Stimulated activated CD4-positive, alpha-beta T cell treated with anti-CD3 and anti-CD28 coated beads, Interleukin-15, amount 100 ng/mL, for 48 hours (primary cell): ENCODE measurements at regions not wholly inside any gene's neighbourhood (a gene's known extent, or its start where the extent isn't known, plus 50 kb on each side); places are given as distances from the start of the nearest gene placed in this dataset.
"Not testable (repeated sequence)": the region's sequence is repeated elsewhere in the genome, so short reads cannot be mapped to it uniquely, and the experiment has no call there.

Experiments
- DNase-seq, 2 donors: peaks; one replicate each; pipeline ENCODE4 v3.0.0-alpha.2; 2020; ENCODE audit warnings: low read depth in 2 of 2

DNA sequence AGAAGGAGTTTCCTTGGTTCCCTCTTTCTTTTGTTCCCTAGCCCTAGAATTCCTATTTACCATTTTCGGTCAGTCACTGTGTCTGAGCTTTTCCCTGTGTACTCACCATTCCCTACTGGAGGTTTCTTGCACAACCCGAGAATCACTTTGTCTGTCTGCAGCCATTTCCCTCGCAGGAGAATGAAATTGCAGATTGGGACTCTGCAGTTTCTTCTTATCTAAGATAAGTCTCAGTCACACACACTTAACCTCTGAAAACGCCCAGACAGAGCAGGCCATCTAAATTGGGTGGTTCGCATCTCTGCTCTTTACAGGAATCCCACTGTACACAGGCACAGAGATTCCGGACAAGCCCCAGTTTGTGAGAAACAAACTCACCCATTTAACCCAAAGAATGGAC, 58.6 kb upstream of the CNTNAP2 start:
- DNase-seq = no peak

DNA sequence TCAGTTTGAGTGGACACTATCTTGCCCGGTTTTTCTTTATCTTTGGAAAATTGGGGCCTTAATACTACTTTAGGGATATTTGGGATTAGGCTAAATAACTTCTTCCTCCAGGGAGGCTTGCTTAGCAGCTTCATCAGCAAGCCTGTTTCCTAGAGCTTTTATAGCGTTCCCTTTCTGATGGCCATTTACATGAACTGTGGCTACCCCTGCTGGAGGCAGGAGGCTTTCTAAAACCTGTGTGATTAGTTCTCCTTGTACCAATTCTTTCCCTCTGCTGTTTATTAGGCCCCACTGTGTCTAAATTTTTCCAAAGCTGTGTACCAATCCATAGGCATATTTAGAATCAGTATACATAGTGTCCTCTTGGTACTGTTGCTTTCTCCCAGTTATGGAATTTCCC, 61.7 kb upstream of the CNTNAP2 start:
- no peak for DNase-seq

GRCh38 chr7:146053492-146053891, 63.1 kb upstream of the CNTNAP2 start:
- DNase-seq = no peak

GRCh38 chr7:146043310-146043709, 73.3 kb upstream of the CNTNAP2 start:
- DNase-seq = not testable (repeated sequence)

DNA sequence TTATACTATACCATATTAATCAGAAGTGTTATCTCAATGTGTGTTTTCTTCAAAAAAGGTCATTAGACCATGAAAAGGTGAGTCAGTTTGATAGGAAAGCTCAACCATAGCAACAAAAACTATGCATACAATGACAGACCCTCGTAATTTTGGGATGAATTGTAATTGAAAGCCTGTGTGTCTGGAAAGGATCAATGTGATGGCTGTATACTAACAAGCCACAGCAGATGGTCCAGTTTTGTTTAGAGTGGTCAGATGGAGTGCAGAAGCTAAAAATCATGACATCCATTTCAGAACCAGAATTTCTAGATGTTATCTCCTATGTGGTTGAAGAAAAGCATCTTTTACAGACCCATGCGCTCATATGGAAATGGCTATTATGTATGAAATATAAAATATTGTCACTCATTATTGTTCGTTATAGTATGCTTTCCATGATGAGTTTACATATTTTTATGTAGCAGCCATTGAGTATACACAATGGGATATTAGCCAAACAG, 88.3 kb upstream of the CNTNAP2 start:
- no peak for DNase-seq

- DNase-seq = no peak
These were observed 89.4 kb upstream of the CNTNAP2 start for GRCh38 chr7:146027243-146027642.

DNA sequence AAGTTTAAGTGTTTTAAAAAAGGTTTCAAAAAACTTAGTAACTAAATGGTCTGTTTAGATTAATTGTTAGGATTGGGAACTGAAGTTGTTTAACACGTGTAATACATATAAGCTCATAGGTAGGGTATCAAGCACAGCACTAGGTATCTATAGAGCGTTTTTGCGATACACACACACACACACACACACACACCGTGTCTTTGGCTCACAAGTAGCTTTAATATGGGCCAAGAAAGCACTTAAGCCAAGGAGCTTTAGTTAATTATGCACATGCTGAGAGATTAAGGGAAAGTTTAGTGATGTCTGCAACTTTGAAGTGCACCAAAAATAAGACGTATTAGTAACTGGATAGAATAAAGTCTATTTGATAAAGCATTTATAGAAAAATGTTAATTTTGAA, 93.8 kb upstream of the CNTNAP2 start:
- DNase-seq = no peak

GRCh38 chr7:146019041-146020004, 97.3 kb upstream of the CNTNAP2 start:
- DNase-seq = not testable (repeated sequence)

DNA sequence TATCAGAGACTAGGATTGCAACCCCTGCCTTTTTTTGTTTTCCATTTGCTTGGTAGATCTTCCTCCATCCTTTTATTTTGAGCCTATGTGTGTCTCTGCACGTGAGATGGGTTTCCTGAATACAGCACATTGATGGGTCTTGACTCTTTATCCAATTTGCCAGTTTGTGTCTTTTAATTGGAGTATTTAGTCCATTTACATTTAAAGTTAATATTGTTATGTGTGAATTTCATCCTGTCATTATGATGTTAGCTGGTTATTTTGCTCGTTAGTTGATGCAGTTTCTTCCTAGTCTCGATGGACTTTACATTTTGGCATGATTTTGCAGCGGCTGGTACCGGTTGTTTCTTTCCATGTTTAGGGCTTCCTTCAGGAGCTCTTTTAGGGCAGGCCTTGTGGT, 99.2 kb upstream of the CNTNAP2 start:
- DNase-seq = not testable (repeated sequence)

DNA sequence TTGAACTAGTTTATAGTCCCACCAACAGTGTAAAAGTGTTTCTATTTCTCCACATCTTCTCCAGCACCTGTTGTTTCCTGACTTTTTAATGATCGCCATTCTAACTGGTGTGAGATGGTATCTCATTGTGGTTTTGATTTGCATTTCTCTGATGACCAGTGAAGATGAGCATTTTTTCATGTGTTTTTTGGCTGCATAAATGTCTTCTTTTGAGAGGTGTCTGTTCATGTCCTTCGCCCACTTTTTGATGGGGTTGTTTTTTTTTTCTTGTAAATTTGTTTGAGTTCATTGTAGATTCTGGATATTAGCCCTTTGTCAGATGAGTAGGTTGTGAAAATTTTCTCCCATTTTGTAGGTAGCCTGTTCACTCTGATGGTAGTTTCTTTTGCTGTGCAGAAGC, 102.4 kb upstream of the CNTNAP2 start:
- DNase-seq = not testable (repeated sequence)

- DNase-seq = no peak
These were observed 108.3 kb upstream of the CNTNAP2 start for GRCh38 chr7:146008293-146008692.

DNA sequence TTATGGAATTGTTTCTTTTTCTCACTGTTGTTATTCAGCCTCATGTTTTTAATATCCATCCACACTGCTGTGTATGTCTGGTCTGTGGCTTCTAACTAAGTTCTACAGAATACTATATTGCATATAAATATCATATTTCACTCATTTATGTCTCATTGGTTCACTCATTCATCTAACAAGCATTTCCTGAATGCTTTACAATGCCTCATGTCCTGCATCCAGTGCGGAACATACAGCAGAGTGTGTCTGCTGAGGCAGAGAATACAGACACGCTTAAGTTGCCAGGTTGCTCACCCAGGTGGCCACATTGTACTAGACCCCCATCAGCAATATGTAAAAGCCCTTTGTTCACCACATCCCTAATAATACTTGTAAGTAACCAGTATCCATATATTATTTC, 111.8 kb upstream of the CNTNAP2 start:
- no peak for DNase-seq

DNA sequence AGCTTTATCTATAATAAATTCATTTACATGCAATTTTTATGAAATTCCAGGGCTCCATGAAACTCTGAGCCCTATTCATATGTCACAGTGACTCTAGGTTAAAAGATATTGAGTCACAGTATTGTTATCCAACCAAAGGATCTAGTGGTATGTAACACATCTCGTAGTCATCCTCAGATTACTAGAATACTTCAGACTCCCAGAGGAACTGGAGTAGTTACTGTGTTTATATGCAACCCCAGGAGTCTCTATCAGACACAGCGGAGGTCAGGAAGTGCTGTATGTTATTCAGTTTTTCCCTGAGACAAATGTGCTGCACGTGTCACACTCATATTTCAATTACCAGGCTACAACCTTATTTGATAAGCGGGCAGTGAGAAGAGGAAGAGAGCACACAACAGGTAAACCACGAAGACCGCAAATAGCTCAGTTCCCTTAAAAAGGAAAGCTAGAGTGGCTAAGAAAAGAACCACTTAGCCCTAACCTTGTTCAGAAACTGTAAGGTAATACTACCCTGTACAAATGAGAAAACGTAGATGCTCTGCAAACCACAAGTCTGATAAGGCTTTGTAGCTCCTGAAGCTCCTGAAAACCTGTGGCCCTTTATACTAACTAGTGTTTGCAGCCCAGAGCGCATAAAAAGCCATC, 114.0 kb upstream of the CNTNAP2 start:
- DNase-seq = no peak

- DNase-seq = no peak
These were observed 114.6 kb upstream of the CNTNAP2 start for GRCh38 chr7:146002008-146002407.

DNA sequence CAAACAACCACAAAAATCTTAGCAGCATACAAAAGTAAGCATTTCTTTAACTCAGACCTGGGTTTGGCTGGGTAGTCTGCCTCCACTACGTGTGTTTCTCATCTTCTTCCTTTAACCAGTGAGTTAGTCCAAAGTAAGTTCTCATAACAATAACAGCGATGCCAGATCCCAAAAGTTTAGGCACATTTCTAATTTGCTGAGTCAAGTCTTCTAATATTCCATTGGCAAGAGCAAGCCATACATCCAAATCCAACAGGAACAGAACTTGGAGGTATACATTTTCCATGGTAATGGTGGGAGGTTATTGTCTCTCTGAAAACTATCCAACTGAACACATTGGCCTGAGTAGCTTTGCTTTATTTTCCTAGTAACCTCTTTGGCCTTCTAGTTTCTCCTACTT, 115.7 kb upstream of the CNTNAP2 start:
- DNase-seq = no peak

DNA sequence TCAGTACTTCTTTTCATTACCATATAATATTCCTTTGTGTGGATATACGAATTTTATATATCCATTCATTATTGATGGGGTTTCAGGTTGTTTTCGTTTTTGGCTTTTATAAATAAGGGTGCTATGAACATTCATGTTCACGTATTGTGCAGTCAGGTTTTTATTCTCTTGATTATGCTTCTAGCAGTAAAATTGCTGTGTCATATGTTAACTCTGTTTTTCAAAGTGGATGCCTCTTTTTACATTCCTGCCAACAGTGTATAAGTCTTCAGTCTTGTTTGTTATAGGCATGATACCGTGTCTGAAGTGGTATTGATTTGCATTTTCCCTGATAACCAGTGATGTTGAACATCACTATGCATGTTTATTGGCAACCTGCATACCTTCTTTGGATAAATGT, 127.1 kb upstream of the CNTNAP2 start:
- DNase-seq = no peak

DNA sequence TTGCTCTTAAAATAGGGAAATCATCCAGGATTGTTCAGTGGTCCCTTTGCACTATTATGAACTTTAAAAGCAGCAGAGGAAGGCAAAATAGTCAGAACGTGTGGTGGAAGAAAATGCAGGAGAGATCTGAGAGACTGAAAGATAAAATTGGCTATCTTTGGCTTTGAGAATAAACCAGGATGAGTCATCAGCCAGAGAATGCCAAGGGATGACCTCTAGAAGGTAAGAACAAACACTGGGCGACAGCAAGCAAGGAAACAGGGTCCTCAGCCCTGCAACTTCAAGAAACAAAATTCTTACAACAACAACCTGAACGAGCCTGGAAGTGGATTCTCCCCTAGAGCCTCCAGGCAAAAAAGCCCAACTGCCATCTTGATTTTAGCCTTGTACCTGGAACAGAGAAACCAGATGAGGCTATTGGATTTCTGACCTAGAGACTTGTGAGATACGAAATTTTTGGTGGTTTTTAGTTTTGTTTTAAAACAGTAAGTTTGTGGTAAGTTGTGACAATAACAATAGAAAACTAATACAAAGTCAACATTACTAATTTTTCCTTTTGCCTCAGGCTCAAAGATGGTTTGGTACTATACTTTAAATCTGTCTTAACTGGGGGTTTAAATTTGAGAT, 130.2 kb upstream of the CNTNAP2 start:
- no peak for DNase-seq

DNA sequence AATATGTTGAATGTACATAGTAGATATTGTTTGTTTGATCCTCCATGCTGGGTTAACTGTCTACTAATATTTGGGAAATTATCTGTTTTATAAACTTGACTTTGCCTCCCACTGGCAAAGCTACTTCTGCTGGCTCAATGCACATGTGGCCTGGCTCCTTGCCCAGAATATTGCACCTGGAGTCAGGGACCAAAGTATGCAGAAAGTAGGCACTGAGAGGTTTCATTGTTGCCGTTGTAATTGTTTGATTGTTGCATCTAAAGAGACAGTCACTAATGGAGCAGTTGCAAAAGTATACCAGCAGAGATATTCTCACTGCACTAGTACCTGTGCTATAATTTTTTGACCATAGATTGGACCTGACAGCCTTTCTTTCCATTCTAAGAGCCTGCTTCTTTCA, 137.8 kb upstream of the CNTNAP2 start:
- DNase-seq = no peak

DNA sequence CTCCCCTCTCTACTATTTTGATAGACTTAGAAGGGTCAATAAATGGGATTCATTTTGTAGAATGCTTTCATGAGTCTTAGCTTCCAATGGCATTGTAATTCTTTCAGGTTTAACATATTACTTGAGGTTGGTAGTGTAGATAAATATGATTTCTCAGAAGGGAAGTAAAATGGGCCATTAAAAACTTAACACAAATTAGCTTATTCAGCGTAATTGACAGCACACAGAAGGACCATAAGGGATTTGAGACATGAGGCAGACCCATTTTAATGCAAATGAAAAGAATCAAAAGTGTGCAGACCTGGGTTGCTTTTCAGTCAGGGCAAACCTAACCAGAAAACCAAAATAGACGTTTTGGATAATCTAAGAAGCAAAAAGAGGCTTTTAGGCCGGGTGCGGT, 156.6 kb upstream of the CNTNAP2 start:
- no peak for DNase-seq

- DNase-seq = no peak
These were observed 159.3 kb upstream of the CNTNAP2 start for GRCh38 chr7:145957160-145957890.

DNA sequence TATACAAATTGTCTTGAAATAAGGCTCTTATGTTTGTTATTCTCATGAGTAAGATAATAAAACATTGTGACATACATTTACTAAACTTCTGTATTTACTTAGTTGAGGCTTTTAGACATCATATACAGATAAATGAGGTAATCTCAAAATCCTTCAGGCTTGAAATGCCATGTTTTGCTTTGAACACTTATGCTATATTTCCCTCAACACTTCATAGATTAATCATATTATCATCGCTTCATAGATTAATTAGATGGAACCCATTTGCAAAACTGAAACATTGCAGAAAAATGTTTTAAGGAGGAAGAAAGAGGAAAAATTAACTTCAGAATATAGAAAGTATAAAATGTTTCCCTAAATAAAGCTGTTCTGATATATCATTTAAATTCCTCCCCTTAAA, 165.0 kb upstream of the CNTNAP2 start:
- no peak for DNase-seq

- DNase-seq = no peak
These were observed 187.7 kb upstream of the CNTNAP2 start for GRCh38 chr7:145928937-145929336.
